K562 (cell line): ENCODE measurements at regions not wholly inside any gene's neighbourhood (a gene's known extent, or its start where the extent isn't known, plus 50 kb on each side); places are given as distances from the start of the nearest gene placed in this dataset.

Experiments
- ATAC-seq: fragments of 200-7000 bp; cut with Tn5 transposase; 3 replicates; pipeline ENCODE4 v1.9.1; 2020; ENCODE audit warnings: moderate library complexity
- BruUV-seq: library from RNA; stranded (reverse); fragments of 400-500 nt; replicated peaks from 2 replicates; lab custom pipeline; 2021; lab: Mats Ljungman, UMichigan
- CTCF ChIA-PET: fragments of 300-600 bp; formaldehyde crosslinking; extraction: SDS; loops from one replicate; lab custom pipeline; 2021; ENCODE audit warnings: low intra/inter-chr PET ratio; lab: Yijun Ruan, JAX
- POLR2A ChIA-PET: fragments of 300-600, 350-650 bp; sonication (Branson Sonifier 250); formaldehyde crosslinking; extraction: SDS; loops from one replicate; lab custom pipeline; 2021; ENCODE audit warnings: antibody characterized with exemption, inconsistent platforms; lab: Yijun Ruan, JAX
- DNase-seq, 4 experiments: peaks; one replicate each; pipeline versions ENCODE4 v3.0.0 to v3.0.0-alpha.2; 2011 to 2018; ENCODE audit warnings: low spot score in 3 of 4, mixed read lengths in 3 of 4; ENCODE audit errors: extremely low read depth in 1 of 4
- FAIRE-seq: peaks from 2 replicates; lab custom pipeline; 2011; peaks lifted over from hg19 to GRCh38; lab: Jason Lieb, UNC
- H2AFZ ChIP-seq: 2 replicates; pipeline ENCODE4 v1.6.0; 2011; ENCODE audit warnings: low read depth, low read length, control low read depth, inconsistent platforms
- H3K27ac ChIP-seq: fragments of 200-600 bp; 3 replicates; pipeline ENCODE4 v1.8.0; 2011; ENCODE audit warnings: low read depth, mild to moderate bottlenecking, control low read depth, inconsistent platforms, low read length, moderate library complexity, mixed read lengths; ENCODE audit errors: extremely low read depth
- H3K27me3 ChIP-seq, 2 experiments: fragments of 300-600 bp in 1 of 2; 2 replicates in 1 of 2; 3 replicates in 1 of 2; pipeline versions ENCODE4 v1.6.0 to v1.8.0; 2011; ENCODE audit warnings: inconsistent platforms in 2 of 2, low read length in 2 of 2, mild to moderate bottlenecking in 1 of 2, mixed read lengths in 1 of 2, moderate library complexity in 1 of 2; ENCODE audit not compliant: control insufficient read depth in 2 of 2, insufficient read depth in 2 of 2
- H3K36me3 ChIP-seq: fragments of 300-600 bp; 3 replicates; pipeline ENCODE4 v1.8.0; 2011; ENCODE audit warnings: mild to moderate bottlenecking, low read length, inconsistent platforms; ENCODE audit not compliant: control insufficient read depth, insufficient read depth
- H3K4me1 ChIP-seq, 2 experiments: fragments of 200-600 bp in 1 of 2; replicated peaks in 1 of 2; 2 replicates in 1 of 2; 3 replicates in 1 of 2; pipeline versions ENCODE4 v1.5.1 to v1.8.0; 2011; ENCODE audit warnings: inconsistent platforms in 2 of 2, low read length in 2 of 2, mild to moderate bottlenecking in 1 of 2, mixed read lengths in 1 of 2, moderate library complexity in 1 of 2; ENCODE audit not compliant: control insufficient read depth in 2 of 2, insufficient read depth in 2 of 2
- H3K4me2 ChIP-seq: 2 replicates; pipeline ENCODE4 v1.6.1; 2011; ENCODE audit warnings: low read length, control low read depth, inconsistent platforms, mixed read lengths; ENCODE audit not compliant: insufficient read depth
- H3K4me3 ChIP-seq: fragments of 200-600 bp; sonication (generic), shearing (Covaris generic); 2 replicates; pipeline ENCODE4 v1.5.1; 2016; ENCODE audit warnings: control low read depth, inconsistent platforms
- H3K79me2 ChIP-seq: fragments of 200-600 bp; 3 replicates; pipeline ENCODE4 v1.8.0; 2011; ENCODE audit warnings: low read length, inconsistent platforms; ENCODE audit not compliant: control insufficient read depth, insufficient read depth
- H3K9ac ChIP-seq, 2 experiments: 2 replicates each; pipeline versions ENCODE4 v1.6.0 to v1.6.1; 2011; ENCODE audit warnings: low read depth in 2 of 2, low read length in 2 of 2, control low read depth in 1 of 2, inconsistent platforms in 1 of 2, mild to moderate bottlenecking in 1 of 2, mixed read lengths in 1 of 2; ENCODE audit not compliant: insufficient read depth in 1 of 2
- H3K9me1 ChIP-seq: one replicate; pipeline ENCODE4 v1.6.0; 2011; ENCODE audit warnings: inconsistent platforms, mild to moderate bottlenecking, low read length, moderate library complexity; ENCODE audit not compliant: control insufficient read depth, insufficient read depth
- H3K9me3 ChIP-seq: replicated peaks from 2 replicates; pipeline ENCODE4 v1.5.1; 2011; ENCODE audit warnings: low read depth, low read length, inconsistent platforms; ENCODE audit not compliant: control insufficient read depth, insufficient read depth
- H4K20me1 ChIP-seq: replicated peaks from 2 replicates; pipeline ENCODE4 v1.6.1; 2011; ENCODE audit warnings: low read length, inconsistent platforms, mixed read lengths; ENCODE audit not compliant: control insufficient read depth, insufficient read depth
- BRCA1 ChIP-seq, 2 experiments: fragments of 450-650 bp in 1 of 2; sonication (generic) in 1 of 2; formaldehyde crosslinking in 1 of 2; IDR thresholded peaks; 2 replicates each; pipeline versions ENCODE4 v1.5.0 to v1.6.1; 2017 to 2020; ENCODE audit warnings: mild to moderate bottlenecking in 1 of 2, missing genetic modification reagents in 1 of 2
- CBX1 ChIP-seq: sonication (generic); IDR thresholded peaks from 2 replicates; pipeline ENCODE4 v1.6.1; 2016; ENCODE audit warnings: antibody characterized with exemption, low read depth, mild to moderate bottlenecking
- FOXJ3 ChIP-seq: sonication (generic); formaldehyde crosslinking; IDR thresholded peaks from 2 replicates; pipeline ENCODE4 v1.4.0; 2020; ENCODE audit warnings: mild to moderate bottlenecking, missing genetic modification reagents
- KLF10 ChIP-seq: fragments of 250-450 bp; sonication (Bioruptor Pico); IDR thresholded peaks from 2 replicates; pipeline ENCODE4 v1.6.1; 2021; ENCODE audit warnings: matching md5 sums
- MXI1 ChIP-seq: IDR thresholded peaks from 2 replicates; pipeline ENCODE4 v1.6.1; 2011; ENCODE audit warnings: low read depth, mild to moderate bottlenecking, improper control_type of control experiment, low read length
- NFXL1 ChIP-seq: fragments of 450-650 bp; formaldehyde crosslinking; IDR thresholded peaks from 2 replicates; pipeline ENCODE4 v1.4.0; 2021; ENCODE audit warnings: mild to moderate bottlenecking
- PML ChIP-seq: IDR thresholded peaks from 2 replicates; pipeline ENCODE4 v1.6.1; 2012; ENCODE audit warnings: low read length, inconsistent platforms
- POLR2H ChIP-seq: IDR thresholded peaks from 2 replicates; pipeline ENCODE4 v1.6.1; 2016; ENCODE audit warnings: missing genetic modification characterization, low read depth, mild to moderate bottlenecking, control low read depth, missing compliant biosample characterization, moderate library complexity
- SMARCE1 ChIP-seq: fragments of 450-650 bp; IDR thresholded peaks from 2 replicates; pipeline ENCODE4 v1.7.1; 2016; ENCODE audit warnings: mild to moderate bottlenecking
- SP1 ChIP-seq: sonication (generic); formaldehyde crosslinking; IDR thresholded peaks from 2 replicates; pipeline ENCODE4 v1.8.1; 2022; ENCODE audit warnings: mild to moderate bottlenecking, missing genetic modification reagents
- ZNF133 ChIP-seq: fragments of 250-450 bp; sonication (Bioruptor Pico); IDR thresholded peaks from 2 replicates; pipeline ENCODE4 v1.4.0; 2020; ENCODE audit warnings: mild to moderate bottlenecking
- WGBS: fragments of 100-300 bp; shearing (Covaris generic); methylation state at CpG from one replicate; pipeline ENCODE4 v1.1.6; 2016; ENCODE audit warnings: low coverage, mixed read lengths; ENCODE audit not compliant: insufficient coverage; ENCODE audit errors: missing lambda C conversion rate; 5-methylcytosine and 5-hydroxymethylcytosine counted together
- in situ Hi-C: fragments of 300-500 bp; cut with MboI; formaldehyde crosslinking; loops from 4 replicates; pipeline ENCODE4 v1.15.0; 2018; ENCODE audit warnings: inconsistent platforms, mixed read lengths
- intact Hi-C: fragments of 100-400 bp; cut with micrococcal nuclease; formaldehyde crosslinking; loops from 2 replicates; pipeline ENCODE4 v1.14.2; 2022
- TF ChIP-seq, protein P1 (sequence below), 2 experiments: fragments of 450-650 bp; IDR thresholded peaks; 2 replicates each; pipeline ENCODE4 v1.6.1; 2018; ENCODE audit warnings: mild to moderate bottlenecking in 2 of 2, low read depth in 1 of 2; ENCODE audit not compliant: partially characterized antibody in 2 of 2
- TF ChIP-seq, protein P2 (sequence below): sonication (generic); formaldehyde crosslinking; IDR thresholded peaks from 2 replicates; pipeline ENCODE4 v1.8.1; 2022; ENCODE audit warnings: missing genetic modification reagents
- TF ChIP-seq, protein P3 (sequence below): fragments of 450-650 bp; formaldehyde crosslinking; IDR thresholded peaks from 2 replicates; pipeline ENCODE4 v1.4.0; 2020; ENCODE audit warnings: mild to moderate bottlenecking, moderate library complexity
- TF ChIP-seq, protein P4 (sequence below): fragments of 450-650 bp; formaldehyde crosslinking; IDR thresholded peaks from 2 replicates; pipeline ENCODE4 v1.4.0; 2020; ENCODE audit warnings: mild to moderate bottlenecking, mixed read lengths

DNA sequence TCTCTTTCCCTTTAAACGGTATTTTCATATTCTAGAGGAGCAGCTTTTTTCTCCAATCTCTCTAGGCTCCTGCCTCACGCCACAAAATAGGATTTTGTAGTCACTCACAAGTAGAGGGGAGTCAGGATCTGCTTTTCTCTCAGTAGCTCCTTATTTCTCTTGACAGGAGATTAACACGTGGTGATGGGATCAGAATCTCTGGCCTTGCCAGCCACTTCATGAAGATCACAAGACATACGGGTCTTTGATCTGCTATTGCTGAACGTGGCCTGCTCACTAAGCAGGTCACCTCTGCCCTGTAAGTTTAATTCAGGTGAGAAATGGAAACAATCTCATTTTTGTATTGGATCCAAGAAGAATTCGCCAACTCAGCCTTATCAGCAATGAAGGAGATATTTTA lies 257.5 kb downstream of the DIRAS2 start:
- FAIRE-seq (no peak), DNase-seq (no peak)
- in situ Hi-C loops: no loop called here
- Histone ChIP-seq H3K9me3 (no peaks in the 10 kb centered on the region), H3K4me2 (no peak overlapping the region), H3K79me2 (no peaks in the 10 kb centered on the region), H3K9ac (no peak overlapping the region), H3K9me1 (no peaks in the 10 kb centered on the region)
- CTCF ChIA-PET: no interaction called here
- POLR2A ChIA-PET: no interaction called here
- WGBS: 0% methylated on average over 5 of the region's 6 CpGs
- TF ChIP-seq PML (no peak), NFXL1 (CRISPR knock-in tag) (no peak), KLF10 (CRISPR knock-in tag) (no peak), BRCA1 (IDR thresholded peaks at IDR 0.05) (no peak), BRCA1 (CRISPR knock-in tag; IDR thresholded peaks at IDR 0.05) (no peak), SMARCE1 (no peak), MXI1 (no peak), SP1 (CRISPR knock-in tag) (no peak), ZNF133 (CRISPR knock-in tag) (no peak), FOXJ3 (no peak), POLR2H (tag) (no peak), CBX1 (no peak)
- TF ChIP-seq, protein P1, sequence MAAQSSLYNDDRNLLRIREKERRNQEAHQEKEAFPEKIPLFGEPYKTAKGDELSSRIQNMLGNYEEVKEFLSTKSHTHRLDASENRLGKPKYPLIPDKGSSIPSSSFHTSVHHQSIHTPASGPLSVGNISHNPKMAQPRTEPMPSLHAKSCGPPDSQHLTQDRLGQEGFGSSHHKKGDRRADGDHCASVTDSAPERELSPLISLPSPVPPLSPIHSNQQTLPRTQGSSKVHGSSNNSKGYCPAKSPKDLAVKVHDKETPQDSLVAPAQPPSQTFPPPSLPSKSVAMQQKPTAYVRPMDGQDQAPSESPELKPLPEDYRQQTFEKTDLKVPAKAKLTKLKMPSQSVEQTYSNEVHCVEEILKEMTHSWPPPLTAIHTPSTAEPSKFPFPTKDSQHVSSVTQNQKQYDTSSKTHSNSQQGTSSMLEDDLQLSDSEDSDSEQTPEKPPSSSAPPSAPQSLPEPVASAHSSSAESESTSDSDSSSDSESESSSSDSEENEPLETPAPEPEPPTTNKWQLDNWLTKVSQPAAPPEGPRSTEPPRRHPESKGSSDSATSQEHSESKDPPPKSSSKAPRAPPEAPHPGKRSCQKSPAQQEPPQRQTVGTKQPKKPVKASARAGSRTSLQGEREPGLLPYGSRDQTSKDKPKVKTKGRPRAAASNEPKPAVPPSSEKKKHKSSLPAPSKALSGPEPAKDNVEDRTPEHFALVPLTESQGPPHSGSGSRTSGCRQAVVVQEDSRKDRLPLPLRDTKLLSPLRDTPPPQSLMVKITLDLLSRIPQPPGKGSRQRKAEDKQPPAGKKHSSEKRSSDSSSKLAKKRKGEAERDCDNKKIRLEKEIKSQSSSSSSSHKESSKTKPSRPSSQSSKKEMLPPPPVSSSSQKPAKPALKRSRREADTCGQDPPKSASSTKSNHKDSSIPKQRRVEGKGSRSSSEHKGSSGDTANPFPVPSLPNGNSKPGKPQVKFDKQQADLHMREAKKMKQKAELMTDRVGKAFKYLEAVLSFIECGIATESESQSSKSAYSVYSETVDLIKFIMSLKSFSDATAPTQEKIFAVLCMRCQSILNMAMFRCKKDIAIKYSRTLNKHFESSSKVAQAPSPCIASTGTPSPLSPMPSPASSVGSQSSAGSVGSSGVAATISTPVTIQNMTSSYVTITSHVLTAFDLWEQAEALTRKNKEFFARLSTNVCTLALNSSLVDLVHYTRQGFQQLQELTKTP (IDR thresholded peaks at IDR 0.05; ENCODE audit: low read depth in 1 of 2, partially characterized antibody in 2 of 2): no peak
- TF ChIP-seq, protein P2, sequence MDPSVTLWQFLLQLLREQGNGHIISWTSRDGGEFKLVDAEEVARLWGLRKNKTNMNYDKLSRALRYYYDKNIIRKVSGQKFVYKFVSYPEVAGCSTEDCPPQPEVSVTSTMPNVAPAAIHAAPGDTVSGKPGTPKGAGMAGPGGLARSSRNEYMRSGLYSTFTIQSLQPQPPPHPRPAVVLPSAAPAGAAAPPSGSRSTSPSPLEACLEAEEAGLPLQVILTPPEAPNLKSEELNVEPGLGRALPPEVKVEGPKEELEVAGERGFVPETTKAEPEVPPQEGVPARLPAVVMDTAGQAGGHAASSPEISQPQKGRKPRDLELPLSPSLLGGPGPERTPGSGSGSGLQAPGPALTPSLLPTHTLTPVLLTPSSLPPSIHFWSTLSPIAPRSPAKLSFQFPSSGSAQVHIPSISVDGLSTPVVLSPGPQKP: no peak
- TF ChIP-seq, protein P3, sequence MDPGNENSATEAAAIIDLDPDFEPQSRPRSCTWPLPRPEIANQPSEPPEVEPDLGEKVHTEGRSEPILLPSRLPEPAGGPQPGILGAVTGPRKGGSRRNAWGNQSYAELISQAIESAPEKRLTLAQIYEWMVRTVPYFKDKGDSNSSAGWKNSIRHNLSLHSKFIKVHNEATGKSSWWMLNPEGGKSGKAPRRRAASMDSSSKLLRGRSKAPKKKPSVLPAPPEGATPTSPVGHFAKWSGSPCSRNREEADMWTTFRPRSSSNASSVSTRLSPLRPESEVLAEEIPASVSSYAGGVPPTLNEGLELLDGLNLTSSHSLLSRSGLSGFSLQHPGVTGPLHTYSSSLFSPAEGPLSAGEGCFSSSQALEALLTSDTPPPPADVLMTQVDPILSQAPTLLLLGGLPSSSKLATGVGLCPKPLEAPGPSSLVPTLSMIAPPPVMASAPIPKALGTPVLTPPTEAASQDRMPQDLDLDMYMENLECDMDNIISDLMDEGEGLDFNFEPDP (CRISPR knock-in tag): no peak
- TF ChIP-seq, protein P4, sequence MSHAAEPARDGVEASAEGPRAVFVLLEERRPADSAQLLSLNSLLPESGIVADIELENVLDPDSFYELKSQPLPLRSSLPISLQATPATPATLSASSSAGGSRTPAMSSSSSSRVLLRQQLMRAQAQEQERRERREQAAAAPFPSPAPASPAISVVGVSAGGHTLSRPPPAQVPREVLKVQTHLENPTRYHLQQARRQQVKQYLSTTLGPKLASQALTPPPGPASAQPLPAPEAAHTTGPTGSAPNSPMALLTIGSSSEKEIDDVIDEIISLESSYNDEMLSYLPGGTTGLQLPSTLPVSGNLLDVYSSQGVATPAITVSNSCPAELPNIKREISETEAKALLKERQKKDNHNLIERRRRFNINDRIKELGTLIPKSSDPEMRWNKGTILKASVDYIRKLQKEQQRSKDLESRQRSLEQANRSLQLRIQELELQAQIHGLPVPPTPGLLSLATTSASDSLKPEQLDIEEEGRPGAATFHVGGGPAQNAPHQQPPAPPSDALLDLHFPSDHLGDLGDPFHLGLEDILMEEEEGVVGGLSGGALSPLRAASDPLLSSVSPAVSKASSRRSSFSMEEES (CRISPR knock-in tag): no peak
- TF ChIP-seq, all 486 proteins: peak for 0
- H3K4me1 ChIP-seq: no peaks in the 10 kb centered on the region
- intact Hi-C loops: no loop called here
- H2AFZ ChIP-seq: no peak overlapping the region
- H4K20me1 ChIP-seq: no peaks in the 10 kb centered on the region
- no TSS peak for BruUV-seq
- H3K36me3 ChIP-seq: no peaks in the 10 kb centered on the region
- H3K27me3 ChIP-seq: no peaks in the 10 kb centered on the region
- H3K4me3 ChIP-seq: no peak overlapping the region
- ATAC-seq: no peak
- no peak overlapping the region for H3K27ac ChIP-seq
